HCT116 (cell line): ENCODE measurements at regions not wholly inside any gene's neighbourhood (a gene's known extent, or its start where the extent isn't known, plus 50 kb on each side); places are given as distances from the start of the nearest gene placed in this dataset.

Experiments
- ATAC-seq: fragments of 200-7000 bp; cut with Tn5 transposase; 2 replicates; pipeline ENCODE4 v1.9.1; 2020; ENCODE audit warnings: mild to moderate bottlenecking, moderate library complexity
- BruUV-seq: library from RNA; stranded (reverse); fragments of 400-500 nt; replicated peaks from 2 replicates; lab custom pipeline; 2021; lab: Mats Ljungman, UMichigan
- CTCF ChIA-PET: fragments of 300-600 bp; sonication (Branson Sonifier 250); formaldehyde crosslinking; loops from one replicate; lab custom pipeline; 2021; ENCODE audit warnings: antibody characterized with exemption; lab: Charles Lee
- POLR2A ChIA-PET: fragments of 300-600, 350-600 bp; sonication (Branson Sonifier 250); formaldehyde crosslinking; loops from one replicate; lab custom pipeline; 2021; ENCODE audit warnings: antibody characterized with exemption; lab: Charles Lee
- RAD21 ChIA-PET, 2 experiments: fragments of 300-600 bp; sonication (Branson Sonifier 250); formaldehyde crosslinking; loops; one replicate each; lab custom pipeline; 2023; ENCODE audit warnings: low total read pairs in 2 of 2; ENCODE audit not compliant: uncharacterized antibody in 2 of 2, unreplicated experiment in 2 of 2, low non-redundant PET in 1 of 2; lab: Charles Lee
- DNase-seq: peaks from one replicate; pipeline ENCODE4 v3.0.0-alpha.2; 2010; ENCODE audit warnings: low read depth, low spot score
- H2AFZ ChIP-seq: fragments of 200-600 bp; shearing (Covaris generic), sonication (generic); 2 replicates; pipeline ENCODE4 v1.6.1; 2017; ENCODE audit warnings: low read depth, mixed run types, mixed read lengths, antibody characterized with exemption, low read length; ENCODE audit not compliant: poor library complexity, severe bottlenecking
- H3K27ac ChIP-seq: 2 replicates; pipeline ENCODE4 v1.5.1; 2012; ENCODE audit warnings: low read depth, low read length
- H3K27me3 ChIP-seq: fragments of 200-600 bp; sonication (generic); 2 replicates; pipeline ENCODE4 v1.6.1; 2016; ENCODE audit warnings: mixed run types, low read length, mixed read lengths; ENCODE audit not compliant: insufficient read depth
- H3K36me3 ChIP-seq, 2 experiments: fragments of 200-500 bp in 1 of 2; fragments of 200-600 bp in 1 of 2; sonication (Bioruptor generic) in 1 of 2; sonication (generic) in 1 of 2; 2 replicates each; pipeline versions ENCODE4 v1.5.1 to v1.6.1; 2014 to 2016; ENCODE audit warnings: low read length in 2 of 2, inconsistent platforms in 1 of 2, mixed read lengths in 1 of 2, mixed run types in 1 of 2; ENCODE audit not compliant: insufficient read depth in 2 of 2, control insufficient read depth in 1 of 2
- H3K4me1 ChIP-seq, 2 experiments: fragments of 200-600 bp in 1 of 2; sonication (generic) in 1 of 2; 2 replicates each; pipeline versions ENCODE4 v1.5.1 to v1.6.1; 2012 to 2017; ENCODE audit warnings: low read length in 2 of 2, inconsistent platforms in 1 of 2, mild to moderate bottlenecking in 1 of 2, mixed read lengths in 1 of 2, mixed run types in 1 of 2, moderate library complexity in 1 of 2; ENCODE audit not compliant: insufficient read depth in 2 of 2, control insufficient read depth in 1 of 2
- H3K4me2 ChIP-seq: fragments of 200-600 bp; sonication (generic); 2 replicates; pipeline ENCODE4 v1.6.1; 2017; ENCODE audit warnings: mixed run types, low read length, mixed read lengths
- H3K4me3 ChIP-seq, 2 experiments: fragments of 200-600 bp in 1 of 2; sonication (generic) in 1 of 2; replicated peaks in 1 of 2; 2 replicates each; pipeline ENCODE4 v1.5.1; 2011 to 2016; ENCODE audit warnings: low read length in 2 of 2, control low read depth in 1 of 2, low read depth in 1 of 2, mild to moderate bottlenecking in 1 of 2, mixed read lengths in 1 of 2, mixed run types in 1 of 2
- H3K79me2 ChIP-seq: fragments of 200-600 bp; sonication (generic); 2 replicates; pipeline ENCODE4 v1.6.1; 2017; ENCODE audit warnings: mild to moderate bottlenecking, mixed run types, low read length, moderate library complexity, mixed read lengths; ENCODE audit not compliant: insufficient read depth
- H3K9ac ChIP-seq: fragments of 200-600 bp; sonication (generic); 2 replicates; pipeline ENCODE4 v1.6.1; 2016; ENCODE audit warnings: low read length, mixed read lengths
- H3K9me2 ChIP-seq: fragments of 200-600 bp; sonication (generic), shearing (Covaris generic); 2 replicates; pipeline ENCODE4 v1.6.1; 2017; ENCODE audit warnings: mixed run types, mild to moderate bottlenecking, moderate library complexity; ENCODE audit not compliant: insufficient read depth
- H3K9me3 ChIP-seq, 2 experiments: fragments of 200-500 bp in 1 of 2; fragments of 200-600 bp in 1 of 2; sonication (Bioruptor generic) in 1 of 2; sonication (generic) in 1 of 2; 2 replicates each; pipeline ENCODE4 v1.6.1; 2014 to 2017; ENCODE audit warnings: low read length in 2 of 2, mixed read lengths in 2 of 2, inconsistent platforms in 1 of 2, low read depth in 1 of 2, mild to moderate bottlenecking in 1 of 2, mixed run types in 1 of 2, moderate library complexity in 1 of 2; ENCODE audit not compliant: control insufficient read depth in 1 of 2, insufficient read depth in 1 of 2
- H4K20me1 ChIP-seq: fragments of 200-600 bp; sonication (generic), shearing (Covaris generic); 2 replicates; pipeline ENCODE4 v1.6.1; 2017; ENCODE audit warnings: mixed run types, mild to moderate bottlenecking, moderate library complexity; ENCODE audit not compliant: insufficient read depth
- EGR1 ChIP-seq: IDR thresholded peaks from 2 replicates; pipeline ENCODE4 v1.6.1; 2012; ENCODE audit warnings: low read depth
- ELF1 ChIP-seq: IDR thresholded peaks from 2 replicates; pipeline ENCODE4 v1.6.1; 2012; ENCODE audit warnings: low read depth, borderline replicate concordance
- FOSL1 ChIP-seq: IDR thresholded peaks from 2 replicates; pipeline ENCODE4 v1.6.1; 2012; ENCODE audit warnings: low read depth
- JUND ChIP-seq: IDR thresholded peaks from 2 replicates; pipeline ENCODE4 v1.6.1; 2012
- POLR2AphosphoS5 ChIP-seq: IDR thresholded peaks from 2 replicates; pipeline ENCODE4 v1.6.1; 2011; ENCODE audit warnings: mild to moderate bottlenecking, low read depth, low read length, moderate library complexity
- RAD21 ChIP-seq: IDR thresholded peaks from 2 replicates; pipeline ENCODE4 v1.6.1; 2012; ENCODE audit warnings: low read depth, mild to moderate bottlenecking
- REST ChIP-seq: IDR thresholded peaks from 2 replicates; pipeline ENCODE4 v1.6.1; 2012; ENCODE audit warnings: low read depth
- SIN3A ChIP-seq: IDR thresholded peaks from 2 replicates; pipeline ENCODE4 v1.6.1; 2012; ENCODE audit warnings: low read depth
- SP1 ChIP-seq: IDR thresholded peaks from 2 replicates; pipeline ENCODE4 v1.6.1; 2012; ENCODE audit warnings: low read depth
- SRF ChIP-seq: IDR thresholded peaks from 2 replicates; pipeline ENCODE4 v1.6.1; 2012; ENCODE audit warnings: low read depth
- ZFX ChIP-seq: fragments of 450-650 bp; IDR thresholded peaks from 2 replicates; pipeline ENCODE4 v1.6.1; 2017
- ZNF274 ChIP-seq: fragments of 200-500 bp; sonication (Bioruptor generic); IDR thresholded peaks from 2 replicates; pipeline ENCODE4 v1.6.1; 2014; ENCODE audit warnings: mild to moderate bottlenecking, low read depth, low read length, inconsistent platforms
- intact Hi-C: fragments of 100-400 bp; cut with micrococcal nuclease; formaldehyde crosslinking; loops from 2 replicates; pipeline ENCODE4 v1.10.0; 2022

- Histone ChIP-seq H3K4me3 (no peak overlapping the region), H3K9ac (no peak overlapping the region), H2AFZ (no peak overlapping the region), H3K27ac (no peak overlapping the region), H3K27me3 (no peaks in the 10 kb centered on the region), H3K4me1 (no peaks in the 10 kb centered on the region), H3K9me2 (no peaks in the 10 kb centered on the region), H4K20me1 (no peaks in the 10 kb centered on the region), H3K9me3 (peaks cover 0 to 18% of the 10 kb centered on the region in 2 experiments; a peak in 2 of 4 replicates), H3K79me2 (no peaks in the 10 kb centered on the region), H3K4me2 (no peak overlapping the region), H3K36me3 (no peaks in the 10 kb centered on the region)
- DNase-seq (no peak), ATAC-seq (no peak)
- RAD21 ChIA-PET: no interaction called here
- intact Hi-C loops: no loop called here
- TF ChIP-seq RAD21: no peak
- no peak for TF ChIP-seq ZFX
- no peak for TF ChIP-seq REST
- TF ChIP-seq FOSL1: no peak
- no peak for TF ChIP-seq EGR1
- no peak for TF ChIP-seq ELF1
- no peak for TF ChIP-seq SP1
- TF ChIP-seq POLR2AphosphoS5: no peak
- TF ChIP-seq JUND: no peak
- no peak for TF ChIP-seq ZNF274
- TF ChIP-seq SIN3A: no peak
- no peak for TF ChIP-seq SRF
- POLR2A ChIA-PET: no interaction called here
- CTCF ChIA-PET: no interaction called here
- BruUV-seq: no TSS peak
Measured at GRCh38 chr6:68575765-68576439, 59.2 kb upstream of the ADGRB3 start.
